Tibial nerve (tissue), 3 donors: ENCODE measurements at regions not wholly inside any gene's neighbourhood (a gene's known extent, or its start where the extent isn't known, plus 50 kb on each side); places are given as distances from the start of the nearest gene placed in this dataset.

Source experiments
- CTCF ChIP-seq, 5 experiments: fragments of 200-600 bp in 3 of 5; fragments of 450-650 bp in 2 of 5; sonication (generic) in 3 of 5; IDR thresholded peaks; one replicate each; pipeline ENCODE4 v1.5.1; 2016 to 2019; ENCODE audit warnings: antibody characterized with exemption in 5 of 5, mild to moderate bottlenecking in 3 of 5, moderate library complexity in 2 of 5
- POLR2A ChIP-seq, 2 donors: fragments of 450-650 bp; IDR thresholded peaks; one replicate each; pipeline ENCODE4 v1.6.1; 2017; ENCODE audit warnings: antibody characterized with exemption in 2 of 2, mild to moderate bottlenecking in 2 of 2, moderate library complexity in 2 of 2

GRCh38 chr9:88037285-88037845, 63.0 kb upstream of the CDK20 start:
- TF ChIP-seq CTCF (IDR thresholded peaks at IDR 0.05) (no peak), POLR2A (IDR thresholded peaks at IDR 0.05) (no peak)
